Naive thymus-derived CD8-positive, alpha-beta T cell (primary cell): ENCODE measurements at regions not wholly inside any gene's neighbourhood (a gene's known extent, or its start where the extent isn't known, plus 50 kb on each side); places are given as distances from the start of the nearest gene placed in this dataset.

Source experiments
- ATAC-seq, 2 donors: fragments of 150-1000 bp; cut with Tn5 transposase in 1 of 2; sonication (Bioruptor Pico), chemical (Tn5 transposase) in 1 of 2; 1 replicate in 1 of 2; 2 replicates in 1 of 2; pipeline ENCODE4 v1.10.0; 2021; ENCODE audit warnings: mild to moderate bottlenecking in 2 of 2, moderate library complexity in 2 of 2
- POLR2A ChIA-PET: fragments of 350-600 bp; sonication (Branson Sonifier 250); formaldehyde crosslinking; loops from one replicate; lab custom pipeline; 2021; ENCODE audit warnings: antibody characterized with exemption; lab: Charles Lee
- DNase-seq, 10 donors: peaks; one replicate each; pipeline versions ENCODE4 v3.0.0 to v3.0.0-alpha.2; 2020 to 2022
- H3K27ac Mint-ChIP-seq, 10 donors: one replicate each; pipeline ENCODE4 v1.8.0; 2020 to 2022; ENCODE audit warnings: mild to moderate bottlenecking in 10 of 10, mixed read lengths in 10 of 10, moderate library complexity in 4 of 10, inconsistent platforms in 1 of 10
- H3K27me3 Mint-ChIP-seq, 5 donors: one replicate each; pipeline ENCODE4 v1.8.0; 2021 to 2022; ENCODE audit warnings: mixed read lengths in 5 of 5
- H3K36me3 Mint-ChIP-seq, 3 donors: one replicate each; pipeline ENCODE4 v1.8.0; 2020 to 2022; ENCODE audit warnings: mixed read lengths in 3 of 3, mild to moderate bottlenecking in 2 of 3, inconsistent platforms in 1 of 3
- H3K4me1 Mint-ChIP-seq, 4 donors: one replicate each; pipeline ENCODE4 v1.8.0; 2021 to 2022; ENCODE audit warnings: mixed read lengths in 4 of 4
- H3K4me3 Mint-ChIP-seq, 10 donors: one replicate each; pipeline ENCODE4 v1.8.0; 2020 to 2022; ENCODE audit warnings: mild to moderate bottlenecking in 10 of 10, mixed read lengths in 10 of 10, moderate library complexity in 6 of 10, inconsistent platforms in 1 of 10
- H3K9me3 Mint-ChIP-seq, 9 donors: one replicate each; pipeline ENCODE4 v1.8.0; 2020 to 2022; ENCODE audit warnings: mixed read lengths in 9 of 9, mild to moderate bottlenecking in 3 of 9, inconsistent platforms in 1 of 9, moderate library complexity in 1 of 9

DNA sequence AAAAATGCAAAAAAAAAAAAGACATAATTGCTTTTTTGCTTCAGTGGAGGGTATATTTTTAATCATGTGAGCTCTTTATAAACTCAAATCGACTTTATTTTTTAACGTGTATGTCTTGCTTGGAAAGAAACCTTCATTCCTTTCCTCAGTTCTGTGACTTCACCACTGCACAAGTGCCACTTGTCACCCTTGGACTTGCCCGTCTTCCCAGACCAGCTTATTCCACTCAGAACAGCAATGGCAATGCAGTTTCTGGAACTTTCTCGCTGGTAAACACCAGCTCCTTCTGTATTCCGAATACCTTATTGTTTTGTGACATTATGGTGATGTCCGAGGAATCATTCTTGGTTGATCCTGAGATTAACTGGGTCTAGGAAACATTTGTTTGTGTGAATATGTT lies 440.5 kb upstream of the ADAMTS16 start:
- Mint-ChIP-seq H3K27me3 (no peaks in the 10 kb centered on the region), H3K9me3 (peaks cover 0 to 20% (median 5%) of the 10 kb centered on the region in 9 donors), H3K27ac (no peak overlapping the region), H3K4me1 (no peaks in the 10 kb centered on the region), H3K4me3 (no peak overlapping the region), H3K36me3 (no peaks in the 10 kb centered on the region)
- DNase-seq, result no peak
- POLR2A ChIA-PET, result no interaction called here
- no peak for ATAC-seq

DNA sequence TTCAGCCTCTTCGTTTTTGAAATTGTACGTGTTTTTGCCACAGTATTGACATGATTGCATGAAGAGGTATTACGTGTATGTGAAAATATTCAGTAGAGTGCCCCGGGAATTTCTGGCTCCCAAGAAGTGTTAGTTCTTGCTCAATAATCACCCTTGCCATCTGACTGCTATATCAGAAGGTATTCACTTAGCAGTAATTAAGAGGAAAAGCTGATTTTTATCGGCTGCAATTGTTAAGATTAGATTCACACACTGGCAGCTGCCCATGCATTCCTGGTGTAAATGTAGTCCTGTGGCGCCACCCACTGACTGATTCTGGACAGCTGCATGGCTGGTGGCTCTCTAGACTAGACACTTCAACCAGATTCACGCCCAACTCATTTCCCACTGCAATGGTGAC lies 440.1 kb upstream of the ADAMTS16 start:
- Mint-ChIP-seq H3K4me3 (no peak overlapping the region), H3K9me3 (peaks cover 0 to 17% (median 5%) of the 10 kb centered on the region in 9 donors), H3K36me3 (no peaks in the 10 kb centered on the region), H3K4me1 (no peaks in the 10 kb centered on the region), H3K27me3 (no peaks in the 10 kb centered on the region), H3K27ac (no peak overlapping the region)
- DNase-seq, result no peak
- no peak for ATAC-seq
- POLR2A ChIA-PET, result no interaction called here

GRCh38 chr5:4700871-4701270 lies 439.3 kb upstream of the ADAMTS16 start:
- Mint-ChIP-seq H3K9me3 (peaks cover 0 to 9% (median 6%) of the 10 kb centered on the region in 9 donors), H3K27ac (no peak overlapping the region), H3K36me3 (no peaks in the 10 kb centered on the region), H3K4me3 (no peak overlapping the region), H3K27me3 (no peaks in the 10 kb centered on the region), H3K4me1 (no peaks in the 10 kb centered on the region)
- POLR2A ChIA-PET, result no interaction called here
- DNase-seq (no peak), ATAC-seq (no peak)

- DNase-seq (no peak), ATAC-seq (no peak)
- Mint-ChIP-seq H3K4me1 (no peaks in the 10 kb centered on the region), H3K36me3 (no peaks in the 10 kb centered on the region), H3K27ac (no peak overlapping the region), H3K27me3 (no peaks in the 10 kb centered on the region), H3K9me3 (peaks cover 0 to 15% (median 5%) of the 10 kb centered on the region in 9 donors), H3K4me3 (no peak overlapping the region)
- POLR2A ChIA-PET, result no interaction called here
Observed at GRCh38 chr5:4703931-4704458, 436.1 kb upstream of the ADAMTS16 start.

- Mint-ChIP-seq H3K36me3 (no peaks in the 10 kb centered on the region), H3K4me3 (no peak overlapping the region), H3K27me3 (no peaks in the 10 kb centered on the region), H3K27ac (no peak overlapping the region), H3K9me3 (peaks cover 0 to 14% (median 6%) of the 10 kb centered on the region in 9 donors), H3K4me1 (no peaks in the 10 kb centered on the region)
- POLR2A ChIA-PET, result no interaction called here
- DNase-seq, result no peak
- no peak for ATAC-seq
Observed at GRCh38 chr5:4704951-4705350, 435.2 kb upstream of the ADAMTS16 start.

- no peaks in the 10 kb centered on the region for H3K27me3 Mint-ChIP-seq
- no peak overlapping the region for H3K4me3 Mint-ChIP-seq
- H3K27ac Mint-ChIP-seq, result no peak overlapping the region
- no peaks in the 10 kb centered on the region for H3K36me3 Mint-ChIP-seq
- DNase-seq, result no peak
- no peak for ATAC-seq
- POLR2A ChIA-PET, result no interaction called here
- H3K4me1 Mint-ChIP-seq, result no peaks in the 10 kb centered on the region
- H3K9me3 Mint-ChIP-seq, result peaks cover 2 to 27% (median 10%) of the 10 kb centered on the region in 9 donors
Observed at GRCh38 chr5:4716781-4717180, 423.3 kb upstream of the ADAMTS16 start.

DNA sequence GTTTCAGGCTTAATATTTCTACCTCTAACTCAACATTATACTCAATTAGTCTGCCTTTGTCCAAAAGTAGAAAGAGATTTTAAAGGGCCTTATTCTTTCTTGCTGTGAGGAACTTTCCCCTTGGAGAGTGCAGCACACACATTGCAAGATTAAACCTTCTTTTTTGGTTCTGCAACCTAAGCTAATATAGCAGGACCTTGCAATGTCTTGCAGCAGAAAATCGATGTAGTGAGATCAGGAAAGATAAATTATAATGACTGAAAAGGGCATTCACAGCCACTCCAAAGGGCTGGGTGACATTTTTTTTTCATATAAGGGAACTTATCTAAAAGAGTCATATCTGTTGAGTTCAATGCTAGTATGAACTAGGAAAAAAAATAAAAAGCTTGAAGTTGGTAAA lies 422.7 kb upstream of the ADAMTS16 start:
- H3K27me3 Mint-ChIP-seq, result no peaks in the 10 kb centered on the region
- H3K4me3 Mint-ChIP-seq, result no peak overlapping the region
- H3K4me1 Mint-ChIP-seq, result no peaks in the 10 kb centered on the region
- H3K9me3 Mint-ChIP-seq, result peaks cover 0 to 29% (median 7%) of the 10 kb centered on the region in 9 donors
- H3K36me3 Mint-ChIP-seq, result no peaks in the 10 kb centered on the region
- POLR2A ChIA-PET, result no interaction called here
- H3K27ac Mint-ChIP-seq, result no peak overlapping the region
- ATAC-seq (no peak), DNase-seq (no peak)

GRCh38 chr5:4720831-4721230 lies 419.3 kb upstream of the ADAMTS16 start:
- peaks cover 0 to 30% (median 7%) of the 10 kb centered on the region in 9 donors for H3K9me3 Mint-ChIP-seq
- POLR2A ChIA-PET, result no interaction called here
- H3K27me3 Mint-ChIP-seq, result no peaks in the 10 kb centered on the region
- no peaks in the 10 kb centered on the region for H3K36me3 Mint-ChIP-seq
- no peaks in the 10 kb centered on the region for H3K4me1 Mint-ChIP-seq
- H3K4me3 Mint-ChIP-seq, result no peak overlapping the region
- H3K27ac Mint-ChIP-seq, result no peak overlapping the region
- ATAC-seq (no peak), DNase-seq (no peak)

GRCh38 chr5:4722886-4723285 lies 417.2 kb upstream of the ADAMTS16 start:
- Mint-ChIP-seq H3K4me1 (no peaks in the 10 kb centered on the region), H3K27ac (no peak overlapping the region), H3K4me3 (no peak overlapping the region), H3K27me3 (no peaks in the 10 kb centered on the region), H3K9me3 (peaks cover 0 to 30% (median 6%) of the 10 kb centered on the region in 9 donors), H3K36me3 (no peaks in the 10 kb centered on the region)
- POLR2A ChIA-PET, result no interaction called here
- ATAC-seq (no peak), DNase-seq (no peak)

DNA sequence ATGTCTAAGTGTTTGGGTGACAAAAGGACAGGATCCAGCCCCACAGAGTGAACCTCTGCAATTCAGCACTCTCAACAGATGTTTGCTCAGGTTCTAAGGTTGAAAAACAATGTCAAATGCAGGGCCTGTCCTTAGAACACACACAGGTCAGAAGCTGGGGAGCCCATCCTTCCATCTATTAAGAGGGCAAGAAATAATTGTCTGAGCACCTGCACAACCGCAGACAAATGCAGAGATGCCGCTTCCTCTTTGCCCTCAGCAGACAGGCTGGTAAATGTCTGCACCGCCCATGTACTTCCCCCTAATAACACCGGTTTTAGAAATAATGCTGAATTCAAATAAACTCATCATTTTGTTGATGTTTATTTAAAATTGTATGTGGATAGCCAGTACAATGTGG lies 414.5 kb upstream of the ADAMTS16 start:
- H3K27ac Mint-ChIP-seq, result no peak overlapping the region
- H3K27me3 Mint-ChIP-seq, result no peaks in the 10 kb centered on the region
- H3K9me3 Mint-ChIP-seq, result peaks cover 0 to 37% (median 4%) of the 10 kb centered on the region in 9 donors
- POLR2A ChIA-PET, result no interaction called here
- no peak overlapping the region for H3K4me3 Mint-ChIP-seq
- ATAC-seq, result no peak
- no peaks in the 10 kb centered on the region for H3K4me1 Mint-ChIP-seq
- no peak for DNase-seq
- no peaks in the 10 kb centered on the region for H3K36me3 Mint-ChIP-seq

- no peak overlapping the region for H3K4me3 Mint-ChIP-seq
- no peak overlapping the region for H3K27ac Mint-ChIP-seq
- H3K4me1 Mint-ChIP-seq, result no peaks in the 10 kb centered on the region
- ATAC-seq, result no peak
- DNase-seq, result no peak
- H3K36me3 Mint-ChIP-seq, result no peaks in the 10 kb centered on the region
- H3K27me3 Mint-ChIP-seq, result no peaks in the 10 kb centered on the region
- POLR2A ChIA-PET, result no interaction called here
- peaks cover 0 to 13% (median 4%) of the 10 kb centered on the region in 9 donors for H3K9me3 Mint-ChIP-seq
Observed at GRCh38 chr5:4730279-4730678, 409.9 kb upstream of the ADAMTS16 start.

GRCh38 chr5:4734348-4734747 lies 405.8 kb upstream of the ADAMTS16 start:
- H3K4me3 Mint-ChIP-seq, result no peak overlapping the region
- POLR2A ChIA-PET, result no interaction called here
- peaks cover 0 to 20% (median 8%) of the 10 kb centered on the region in 9 donors for H3K9me3 Mint-ChIP-seq
- no peaks in the 10 kb centered on the region for H3K4me1 Mint-ChIP-seq
- ATAC-seq (no peak), DNase-seq (no peak)
- no peak overlapping the region for H3K27ac Mint-ChIP-seq
- H3K27me3 Mint-ChIP-seq, result no peaks in the 10 kb centered on the region
- H3K36me3 Mint-ChIP-seq, result no peaks in the 10 kb centered on the region

GRCh38 chr5:4735261-4735660 lies 404.9 kb upstream of the ADAMTS16 start:
- Mint-ChIP-seq H3K27ac (no peak overlapping the region), H3K36me3 (peaks cover 0 to 4% (median 0%) of the 10 kb centered on the region in 3 donors), H3K9me3 (peaks cover 3 to 24% (median 6%) of the 10 kb centered on the region in 9 donors), H3K4me1 (no peaks in the 10 kb centered on the region), H3K4me3 (no peak overlapping the region), H3K27me3 (no peaks in the 10 kb centered on the region)
- POLR2A ChIA-PET, result no interaction called here
- DNase-seq (no peak), ATAC-seq (no peak)

DNA sequence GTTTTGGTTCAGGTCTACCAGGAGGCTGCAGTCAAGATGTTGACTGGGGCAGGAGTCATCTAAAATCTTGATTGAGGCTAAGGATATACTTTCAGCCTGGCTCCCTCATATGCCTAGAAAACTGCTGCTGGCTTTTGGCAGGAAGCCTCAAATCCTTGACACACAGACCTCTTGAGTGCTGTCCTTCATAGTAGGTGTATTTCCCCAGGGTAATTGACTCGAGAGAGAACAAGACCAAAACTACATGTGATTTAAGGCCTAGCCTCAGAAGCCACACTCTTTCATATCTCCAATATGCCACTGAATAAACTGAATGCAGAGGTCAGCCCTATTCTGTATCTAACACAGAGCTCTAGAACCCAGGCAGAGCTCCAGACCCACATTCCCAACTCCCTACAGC lies 402.3 kb upstream of the ADAMTS16 start:
- H3K27me3 Mint-ChIP-seq, result no peaks in the 10 kb centered on the region
- no peak overlapping the region for H3K27ac Mint-ChIP-seq
- no peaks in the 10 kb centered on the region for H3K4me1 Mint-ChIP-seq
- DNase-seq, result no peak
- peaks cover 0 to 4% (median 0%) of the 10 kb centered on the region in 3 donors for H3K36me3 Mint-ChIP-seq
- no peak for ATAC-seq
- POLR2A ChIA-PET, result no interaction called here
- H3K4me3 Mint-ChIP-seq, result no peak overlapping the region
- H3K9me3 Mint-ChIP-seq, result peaks cover 1 to 33% (median 11%) of the 10 kb centered on the region in 9 donors
